Globus pallidus (tissue), 1 donor: ENCODE measurements at regions not wholly inside any gene's neighbourhood (a gene's known extent, or its start where the extent isn't known, plus 50 kb on each side); places are given as distances from the start of the nearest gene placed in this dataset.
A peak's percentile ranks its signal among the peaks of the same experiment; 100 is the strongest.

Experiments used
- DNase-seq: peaks from one replicate; pipeline ENCODE4 v3.0.0-alpha.2; 2015; ENCODE audit warnings: low spot score

DNA sequence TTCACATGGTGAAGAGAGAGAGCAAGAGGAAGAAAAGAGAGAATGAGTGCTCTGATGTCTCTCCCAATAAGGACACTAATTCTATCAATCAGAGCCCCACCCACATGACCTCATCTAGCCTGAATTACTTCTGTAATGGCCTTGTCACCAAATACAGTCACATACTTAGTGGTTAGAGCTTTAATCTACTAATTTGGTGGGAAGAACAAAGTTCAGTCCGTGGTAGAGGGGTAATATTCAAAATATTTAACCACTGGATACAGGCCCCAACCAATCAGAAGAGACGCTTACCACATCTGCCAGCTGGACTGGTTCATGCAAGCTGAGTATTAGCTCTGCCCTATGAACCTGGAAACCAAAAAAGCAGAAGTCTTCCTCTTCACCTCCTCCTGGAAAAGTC lies 336.3 kb upstream of the NFE2L3 start:
- no peak for DNase-seq

DNA sequence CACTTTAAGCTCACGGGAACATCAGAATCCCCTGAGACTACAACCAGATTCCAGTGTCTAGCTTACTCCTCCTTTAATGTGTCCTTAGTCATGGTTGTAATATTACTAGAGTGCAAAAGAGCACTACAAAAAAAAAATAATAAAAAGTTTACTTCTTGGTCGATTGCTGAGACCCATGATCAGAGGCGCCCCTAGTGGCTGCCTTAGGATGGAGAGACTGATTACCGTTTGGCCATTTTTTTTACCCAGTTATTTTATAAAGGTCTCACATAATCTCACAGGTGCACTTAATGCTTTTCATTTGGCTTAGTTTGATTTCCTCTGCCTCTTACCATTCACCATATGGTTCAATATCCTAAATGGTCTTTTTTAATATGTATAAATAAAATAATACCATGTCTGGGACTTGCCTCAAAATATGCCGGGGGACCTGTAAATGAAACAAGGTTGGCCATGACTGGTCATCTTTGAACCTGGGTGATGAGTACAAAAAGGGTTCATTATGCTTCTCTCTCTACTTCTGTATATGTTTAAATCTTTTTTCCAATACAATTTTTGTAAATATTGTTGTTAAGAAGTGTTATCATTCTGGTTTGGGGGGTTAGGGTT lies 331.5 kb upstream of the NFE2L3 start:
- no peak for DNase-seq

DNA sequence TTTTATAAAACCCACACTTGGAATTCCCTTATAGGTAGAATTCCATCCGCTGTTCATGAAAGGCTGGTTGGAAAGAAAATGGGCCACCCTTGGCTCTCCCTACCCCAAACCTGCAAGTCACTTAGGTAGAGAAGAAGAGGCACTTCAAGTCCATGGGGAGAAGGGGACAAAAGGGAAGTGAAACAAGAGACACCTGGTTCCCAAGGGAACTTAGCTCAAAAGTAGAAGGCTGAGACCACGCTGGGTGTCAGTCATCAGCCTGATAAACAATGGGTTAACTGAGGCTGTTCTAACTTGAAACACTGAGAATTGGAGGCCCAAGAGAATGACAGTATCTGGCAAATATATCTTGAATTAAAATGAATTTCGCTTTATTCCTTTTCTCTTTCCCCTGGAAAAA lies 330.8 kb upstream of the NFE2L3 start:
- no peak for DNase-seq

DNA sequence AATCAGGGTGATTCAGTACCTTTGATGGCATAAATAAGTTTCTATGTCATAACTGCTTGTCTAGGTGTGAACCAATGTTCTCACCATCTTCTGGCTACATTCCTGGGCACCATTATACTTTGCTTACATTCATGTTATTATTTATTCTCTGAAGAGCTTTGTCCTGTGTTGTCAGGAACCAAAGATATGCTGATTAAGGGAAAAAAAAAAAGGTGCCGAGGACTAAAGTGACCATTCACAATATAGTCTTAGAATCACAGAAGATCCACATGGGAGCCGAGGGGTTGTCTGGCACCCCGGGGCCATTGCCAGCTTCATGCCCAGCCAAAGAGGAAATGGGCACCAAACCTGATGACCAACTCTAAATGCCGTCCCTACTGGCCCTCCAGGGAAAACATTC lies 329.2 kb upstream of the NFE2L3 start:
- no peak for DNase-seq

DNA sequence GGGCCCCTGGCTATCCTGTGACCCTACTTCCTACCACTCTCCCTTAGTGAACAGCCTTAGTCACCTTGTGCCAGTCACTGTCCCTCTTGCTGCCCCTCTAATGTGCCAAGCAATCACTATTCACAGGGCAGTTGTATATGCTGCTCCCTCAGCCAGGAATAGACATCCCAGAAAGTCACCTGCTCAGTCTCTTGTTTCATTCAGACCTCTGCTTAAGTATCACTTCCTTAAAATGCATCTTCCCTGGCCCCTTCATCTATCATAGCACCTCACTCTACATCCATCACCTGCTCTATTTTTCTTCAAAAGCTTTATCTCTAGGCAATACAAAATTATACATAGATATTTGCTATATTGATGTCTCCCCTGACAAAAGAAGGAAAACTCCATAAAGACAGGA lies 328.4 kb upstream of the NFE2L3 start:
- DNase-seq: no peak

DNA sequence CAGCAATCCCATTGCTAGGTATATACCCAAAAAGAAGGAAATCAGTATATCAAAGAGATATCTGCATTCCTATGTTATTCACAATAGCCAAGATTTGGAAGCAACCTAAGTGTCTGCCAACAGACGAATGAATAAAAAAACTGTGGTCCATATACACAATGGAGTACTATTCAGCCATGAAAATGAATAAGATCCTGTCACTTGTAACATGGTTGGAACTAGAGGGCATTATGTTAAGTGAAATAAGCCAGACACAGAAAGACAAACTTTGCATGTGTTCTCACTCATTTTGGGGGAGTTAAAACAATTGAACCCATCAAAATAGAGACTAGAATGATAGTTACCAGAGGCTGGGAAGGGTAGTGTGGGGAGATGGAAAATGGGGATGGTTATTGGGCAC lies 323.5 kb upstream of the NFE2L3 start:
- no peak for DNase-seq

DNA sequence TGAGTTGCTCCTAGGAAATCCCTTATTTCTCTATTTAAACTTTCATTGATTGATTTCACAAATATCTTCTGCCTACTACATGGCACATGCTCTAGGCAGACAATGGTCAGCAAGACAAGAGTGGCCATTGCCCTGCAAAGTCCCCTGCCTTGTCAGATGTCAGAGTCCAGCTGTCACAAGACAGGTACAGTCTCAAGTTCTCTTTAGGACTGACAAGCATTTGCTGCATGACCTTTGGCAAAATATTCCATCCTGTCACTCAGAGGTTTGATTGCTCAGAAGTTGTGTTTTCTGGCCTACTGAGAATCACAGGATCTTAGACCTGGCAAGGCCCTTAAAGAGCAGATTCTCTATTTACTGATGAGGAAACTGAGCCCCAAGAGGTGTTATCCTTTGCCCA lies 322.3 kb upstream of the NFE2L3 start:
- no peak for DNase-seq

DNA sequence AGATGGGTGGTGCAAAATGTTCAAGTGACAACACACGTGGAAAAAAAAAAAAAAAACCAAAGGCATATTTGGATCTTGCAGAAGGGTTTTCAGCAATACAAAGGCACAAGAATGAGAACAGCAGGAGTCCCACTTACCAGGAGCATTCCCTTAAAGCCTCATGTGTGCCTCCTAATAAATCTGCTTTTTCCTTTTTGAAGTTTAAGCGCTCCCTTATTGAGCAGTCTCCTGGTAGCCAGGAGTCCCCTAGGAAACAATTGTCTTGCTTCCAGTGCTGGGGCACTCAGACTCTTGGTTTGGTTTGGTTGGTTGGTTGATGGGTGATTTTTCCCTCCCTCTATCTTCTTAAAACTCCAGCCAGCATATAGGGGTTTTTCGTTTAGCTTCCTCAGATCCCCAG lies 321.8 kb upstream of the NFE2L3 start:
- DNase-seq: no peak

DNA sequence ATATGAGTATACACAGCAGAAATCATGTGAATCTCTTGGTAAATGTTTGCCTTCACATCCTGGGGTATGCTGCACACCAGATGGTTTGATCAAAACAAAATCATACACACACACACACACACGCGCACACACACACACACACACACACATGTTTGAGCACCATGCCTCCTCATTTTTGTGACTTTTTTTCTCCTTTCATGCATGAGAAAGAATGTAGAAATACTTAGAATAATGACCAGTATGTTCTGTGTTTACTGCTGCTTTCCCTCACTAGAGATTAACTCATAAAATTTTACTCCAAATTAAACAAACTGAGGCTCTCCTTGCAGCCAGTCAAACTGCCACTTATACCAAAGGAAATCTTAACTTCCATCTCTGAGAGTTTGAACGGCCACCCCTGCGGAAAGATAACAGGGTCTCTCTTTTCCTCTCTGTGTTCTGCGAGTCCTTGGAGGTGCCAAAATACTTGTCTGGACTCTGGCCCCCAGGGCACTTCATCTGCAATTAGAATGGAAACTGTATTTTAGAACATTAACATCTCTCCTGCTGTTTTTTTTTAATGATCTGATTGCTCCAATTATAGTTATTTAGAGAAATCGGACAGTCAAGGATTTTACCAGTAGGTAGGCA lies 320.8 kb upstream of the NFE2L3 start:
- no peak for DNase-seq

DNA sequence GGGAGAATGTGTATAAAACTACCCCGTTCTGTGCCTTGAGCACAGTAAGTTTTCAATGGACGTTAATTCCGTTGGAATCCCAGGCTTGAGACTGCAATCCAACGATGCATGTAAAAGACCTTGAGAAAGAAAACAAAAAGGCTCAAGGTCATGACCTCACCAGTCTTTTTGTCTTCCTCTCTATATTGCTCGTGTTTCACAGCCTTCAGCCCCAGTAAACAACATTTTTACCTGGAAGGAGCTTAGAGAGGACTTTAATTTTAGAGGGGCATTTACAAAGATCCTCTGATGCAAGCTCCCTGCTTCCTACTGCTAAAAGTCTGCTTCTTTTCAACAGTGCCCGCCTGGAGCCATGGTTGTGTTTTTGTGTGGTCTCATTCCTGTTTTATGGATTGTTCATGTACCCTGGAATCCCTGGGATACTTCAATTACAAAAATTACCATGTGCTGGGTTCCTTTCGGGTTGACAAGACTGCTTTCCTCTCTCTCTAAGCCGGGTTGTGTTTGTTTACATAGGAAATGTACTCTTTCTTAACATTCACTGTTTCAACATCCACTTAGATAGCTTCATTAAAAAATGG lies 320.1 kb upstream of the NFE2L3 start:
- DNase-seq: peak; percentile 50

DNA sequence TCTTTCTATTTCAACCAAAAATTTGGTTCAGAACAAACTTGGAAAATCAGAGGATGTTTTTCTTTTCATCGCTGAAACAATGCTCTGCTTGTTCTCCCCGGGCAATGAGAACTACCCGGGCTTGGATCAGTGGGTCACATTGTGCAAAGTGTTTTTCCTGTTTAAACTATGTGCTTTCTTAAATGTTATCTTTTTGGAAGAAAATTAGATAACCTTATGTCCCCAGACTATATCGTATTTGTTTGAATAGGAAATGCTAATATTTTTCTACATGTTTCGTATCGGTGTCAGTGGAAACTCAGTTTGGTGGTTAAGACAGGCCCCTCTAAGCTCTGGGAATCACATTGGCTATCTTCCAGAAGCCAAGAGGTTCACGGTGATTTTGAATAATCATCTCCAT lies 319.5 kb upstream of the NFE2L3 start:
- peak; percentile 84 for DNase-seq

DNA sequence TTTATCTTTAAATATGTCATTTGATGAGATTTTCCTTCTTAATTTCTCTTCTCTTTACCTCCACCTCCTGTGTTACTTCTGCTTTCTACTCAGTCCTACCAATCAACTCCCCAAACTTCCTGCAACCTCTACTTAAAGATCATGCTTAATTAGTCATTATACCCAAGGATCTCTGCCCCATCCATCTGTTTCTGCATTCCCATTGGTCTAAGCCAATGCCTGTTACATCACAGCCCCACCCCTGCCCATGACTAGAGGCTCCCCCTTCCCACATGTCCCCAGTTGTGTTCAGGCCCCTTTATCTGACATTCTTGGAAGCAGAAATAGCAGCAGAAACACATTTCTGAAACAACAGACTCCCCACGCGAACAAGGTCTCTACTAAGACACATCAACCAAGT lies 319.1 kb upstream of the NFE2L3 start:
- no peak for DNase-seq

DNA sequence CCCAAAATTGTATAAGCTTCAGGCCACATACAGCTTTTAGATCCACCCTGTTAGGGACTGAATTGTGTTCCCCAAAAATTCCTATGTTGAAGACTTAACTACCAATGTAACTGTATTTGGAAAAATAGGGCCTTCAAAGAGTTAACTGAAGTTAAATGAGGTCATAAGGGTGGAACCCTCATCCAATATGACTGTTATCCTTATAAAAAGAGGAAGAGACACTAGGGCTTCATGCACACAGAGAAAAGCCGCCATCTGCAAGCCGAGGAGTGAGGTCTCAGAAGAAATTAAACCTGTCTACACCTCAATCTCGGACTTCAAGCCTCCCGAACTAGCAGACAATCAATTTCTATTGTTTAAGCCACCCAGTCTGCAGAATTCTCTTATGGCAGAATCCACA lies 317.9 kb upstream of the NFE2L3 start:
- DNase-seq: no peak

DNA sequence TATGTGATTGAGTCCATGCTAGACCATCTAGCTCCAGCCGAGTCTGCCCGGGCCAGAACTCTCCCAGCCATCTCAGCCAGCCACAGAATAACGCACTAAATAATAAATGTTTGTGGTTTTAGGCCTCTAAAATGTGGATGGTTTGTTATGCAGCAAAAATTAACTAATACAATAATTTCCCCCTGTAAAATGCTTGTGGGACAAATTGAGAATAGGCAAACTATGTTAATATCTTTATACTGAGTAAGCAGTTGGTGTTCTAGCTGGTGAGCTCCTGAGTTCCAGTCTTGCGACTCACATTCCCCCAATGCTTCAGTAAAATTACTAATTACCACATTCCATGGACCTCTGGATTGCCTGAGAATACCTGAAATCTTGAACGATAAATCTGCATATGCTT lies 316.8 kb upstream of the NFE2L3 start:
- DNase-seq: no peak

DNA sequence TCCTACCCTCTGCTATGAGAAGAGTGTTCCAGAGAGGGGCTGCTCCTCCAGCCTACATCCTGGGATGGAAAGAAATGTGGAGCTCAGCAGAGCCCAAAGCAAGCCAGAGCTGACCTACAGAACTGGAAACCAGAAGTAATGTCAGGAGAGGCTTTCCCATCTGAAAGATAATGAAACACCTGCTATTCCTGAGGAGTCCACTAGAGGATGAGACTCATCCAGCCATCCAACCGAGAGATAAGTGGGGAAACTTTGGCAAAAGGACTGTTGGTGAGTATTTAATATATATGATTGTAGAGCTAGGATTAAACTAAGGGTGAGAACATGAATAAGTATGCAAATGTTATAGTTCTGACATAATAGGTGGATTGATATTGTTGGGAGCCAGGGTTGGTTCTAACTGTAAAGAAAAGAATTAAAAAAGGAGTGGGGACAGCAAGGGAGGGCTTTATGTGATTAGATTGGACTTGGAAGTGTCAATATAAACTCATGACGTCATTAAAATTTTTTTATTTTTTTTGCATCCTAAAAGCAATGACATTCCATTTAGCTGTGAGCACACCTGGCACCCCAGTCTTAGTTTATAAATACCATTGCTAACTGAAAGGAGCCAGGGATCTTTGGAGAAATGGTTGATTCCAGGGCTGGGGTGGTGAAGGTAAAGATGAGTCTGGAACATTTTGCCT lies 312.8 kb upstream of the NFE2L3 start:
- DNase-seq: no peak

DNA sequence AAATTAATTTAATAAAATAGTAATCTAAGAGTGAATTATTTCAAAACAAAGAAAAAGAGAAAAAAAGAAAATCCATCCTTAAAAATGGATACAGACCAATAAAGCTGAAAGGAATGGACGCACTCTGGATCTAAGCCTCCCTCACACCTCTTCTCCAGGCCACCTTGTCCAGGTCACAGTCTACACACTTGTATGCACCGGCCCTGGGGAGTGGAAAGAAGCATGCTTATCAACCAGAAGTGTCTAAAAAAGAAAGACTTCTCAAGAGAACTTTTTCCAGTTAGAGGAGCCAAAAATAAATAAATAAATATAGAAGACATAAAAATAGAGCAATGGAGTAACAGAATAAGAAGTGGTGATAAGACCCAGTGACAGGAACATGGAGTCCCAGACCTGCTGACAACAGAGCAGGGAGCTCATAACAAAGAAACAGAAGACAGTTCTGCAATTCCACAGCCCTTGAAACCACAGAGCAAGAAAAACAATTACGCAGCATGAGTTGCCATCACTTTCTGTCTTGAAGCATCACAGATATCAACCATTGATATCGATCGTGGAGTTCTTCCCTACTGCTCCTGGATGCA lies 311.7 kb upstream of the NFE2L3 start:
- no peak for DNase-seq

DNA sequence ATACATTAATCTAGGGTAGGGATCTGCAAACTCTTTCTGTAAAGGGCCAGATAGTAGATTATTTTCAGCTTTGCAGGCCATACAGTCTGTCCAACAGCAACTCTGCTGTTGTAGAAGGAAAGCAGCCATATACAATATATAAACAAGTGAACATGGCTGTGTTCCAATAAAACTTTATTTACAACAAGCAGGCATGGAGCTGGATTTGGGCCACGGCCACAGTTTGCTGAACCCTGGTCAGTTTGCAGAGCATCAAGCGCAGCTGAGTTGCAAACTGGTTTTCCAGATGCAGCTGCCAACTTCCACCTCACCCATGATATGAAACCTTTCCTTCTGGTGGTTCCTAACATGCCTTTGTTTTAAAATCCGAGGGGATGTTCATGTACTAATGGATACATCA lies 310.4 kb upstream of the NFE2L3 start:
- no peak for DNase-seq

DNA sequence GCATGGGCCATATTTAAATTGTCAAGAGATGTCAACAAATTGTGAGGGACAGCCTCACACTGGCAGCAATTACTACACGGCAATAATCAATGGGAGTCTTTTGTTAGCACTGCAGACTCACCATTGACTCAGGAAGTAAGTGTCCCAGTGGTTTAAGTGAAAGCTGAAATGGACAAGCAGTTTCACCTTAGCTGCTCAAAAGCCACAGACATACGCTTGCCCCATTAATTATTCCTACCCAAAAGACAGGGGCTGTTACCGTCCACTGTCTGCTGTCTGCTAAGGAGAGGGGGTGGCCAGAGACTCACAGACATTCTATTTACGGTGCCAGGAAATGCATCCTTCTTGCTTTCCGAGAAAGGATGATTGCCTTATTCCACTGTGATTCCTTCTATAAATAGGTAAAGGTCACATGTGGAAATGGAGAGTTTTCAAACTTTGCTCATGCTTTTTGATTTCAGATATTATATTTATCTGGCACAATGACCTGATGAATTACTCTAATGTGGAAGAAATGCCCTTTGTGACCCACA lies 309.7 kb upstream of the NFE2L3 start:
- no peak for DNase-seq

DNA sequence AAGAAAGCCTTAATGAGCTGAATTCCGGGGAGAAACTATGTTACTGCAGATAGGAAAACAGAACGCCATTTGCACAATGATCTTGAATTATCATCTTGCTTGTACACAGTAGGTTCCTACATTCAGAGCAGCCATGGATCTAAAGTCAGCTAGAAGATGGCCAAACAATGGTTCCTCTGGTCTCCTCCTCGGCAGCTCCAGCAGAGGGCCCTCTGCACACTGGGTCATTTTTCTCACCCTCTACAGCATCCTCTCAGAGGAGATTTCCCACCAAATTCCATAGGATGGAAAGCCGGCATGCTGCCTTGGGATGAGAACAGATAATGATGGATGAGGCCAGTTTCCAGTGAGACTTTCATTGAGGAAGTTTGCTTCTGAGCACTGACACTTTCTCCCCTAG lies 308.5 kb upstream of the NFE2L3 start:
- DNase-seq: no peak

DNA sequence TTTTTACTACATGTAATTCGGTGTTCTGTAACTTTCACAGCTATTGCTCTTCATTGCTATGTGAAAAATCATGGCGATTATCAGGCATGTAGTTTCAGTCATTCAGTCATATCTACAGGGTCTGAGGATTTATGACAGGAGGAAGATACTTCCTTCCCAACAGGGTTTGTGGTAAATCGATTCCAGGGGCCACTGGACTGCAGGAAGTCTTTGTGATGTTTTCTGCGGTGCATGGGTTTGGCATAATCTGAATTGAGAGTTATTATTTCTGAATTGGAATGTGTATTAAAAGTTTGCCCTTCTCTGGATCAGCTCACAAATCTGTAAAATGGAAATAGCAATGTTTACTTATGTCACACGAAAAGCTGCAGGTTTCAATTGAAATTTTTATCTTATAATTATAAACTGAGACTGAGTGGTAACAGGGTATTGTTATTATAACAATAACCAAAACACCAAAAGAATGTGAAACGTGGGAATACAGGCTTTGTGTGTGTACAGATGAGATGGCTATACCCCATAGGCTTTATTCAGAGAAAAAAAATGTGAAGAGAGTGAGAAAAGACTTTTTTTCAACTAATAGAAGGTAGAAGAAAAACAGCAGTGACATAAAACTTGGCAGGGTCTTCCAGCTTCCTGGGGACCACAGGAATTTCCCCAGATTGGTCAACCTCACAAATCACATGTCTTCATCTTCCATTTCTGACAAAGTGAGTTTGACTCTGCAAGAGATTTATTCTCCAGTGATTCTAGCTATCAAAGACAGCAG lies 307.7 kb upstream of the NFE2L3 start:
- no peak for DNase-seq

DNA sequence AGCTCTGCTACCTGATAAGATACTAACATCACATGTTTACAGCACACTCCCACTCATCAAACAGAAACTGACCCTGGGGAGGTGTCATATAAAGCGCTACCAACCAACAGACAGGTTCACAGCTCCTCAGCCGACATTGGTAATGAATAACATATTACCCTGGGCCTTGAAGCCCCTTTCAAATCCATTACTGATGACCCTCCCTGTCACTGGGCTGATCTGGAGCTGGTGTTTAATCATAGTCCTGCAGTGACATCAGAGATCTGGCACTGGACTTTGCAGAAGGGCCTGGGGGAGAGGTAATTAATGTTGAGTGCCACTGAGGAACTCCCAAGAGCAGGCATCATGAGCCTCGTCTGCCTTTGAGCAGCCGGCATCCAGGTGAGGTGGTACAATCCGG lies 306.5 kb upstream of the NFE2L3 start:
- DNase-seq: no peak

DNA sequence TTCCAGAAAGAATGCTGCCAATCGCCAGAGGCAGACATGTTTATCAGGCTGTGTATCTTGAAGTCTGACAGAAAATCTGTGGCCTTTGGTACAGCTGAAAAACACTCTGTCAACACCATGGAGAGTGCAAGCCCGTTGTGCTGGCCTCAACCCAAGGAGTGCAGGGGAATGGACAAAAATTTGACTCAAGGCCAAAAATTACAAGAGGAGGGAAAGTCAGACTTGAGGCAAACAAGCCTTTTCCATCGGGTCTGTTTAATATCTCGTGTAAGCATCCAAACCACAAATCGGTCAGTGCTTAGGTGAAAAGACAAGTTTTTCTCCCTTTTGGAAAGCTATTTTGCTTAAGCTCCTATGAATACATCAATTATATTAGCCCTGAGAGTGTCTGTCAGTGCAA lies 305.3 kb upstream of the NFE2L3 start:
- no peak for DNase-seq
